HG02943 (cell line): ENCODE measurements at regions not wholly inside any gene's neighbourhood (a gene's known extent, or its start where the extent isn't known, plus 50 kb on each side); places are given as distances from the start of the nearest gene placed in this dataset.
A peak's percentile ranks its signal among the peaks of the same experiment; 100 is the strongest.
"Not testable (repeated sequence)": the region's sequence is repeated elsewhere in the genome, so short reads cannot be mapped to it uniquely, and the experiment has no call there.

Experiments used
- ATAC-seq: cut with Tn5 transposase; IDR thresholded peaks from one replicate; pipeline ENCODE4 v1.9.1; 2021; ENCODE audit warnings: mild to moderate bottlenecking, low read depth, moderate library complexity; ENCODE audit not compliant: unreplicated experiment

DNA sequence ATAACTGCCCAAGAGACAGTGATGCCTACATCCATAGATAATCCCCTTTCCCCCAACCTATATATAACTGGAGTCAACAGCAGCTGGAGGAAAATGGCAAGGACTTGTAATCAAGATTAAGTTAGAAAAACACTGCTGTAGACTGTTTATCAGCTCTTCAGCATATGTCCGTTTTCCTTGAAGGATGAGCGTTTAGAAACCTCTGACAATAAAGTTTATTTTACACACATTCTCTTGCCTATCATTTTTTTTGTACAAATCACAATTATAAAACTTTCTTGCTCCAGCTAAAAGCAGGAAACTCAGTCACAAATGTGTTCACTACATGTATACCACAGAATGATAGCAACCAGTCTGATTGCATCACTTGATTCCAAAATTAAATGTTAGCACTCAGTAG, 50.8 kb downstream of the PPIAL4G start:
- not testable (repeated sequence) for ATAC-seq

DNA sequence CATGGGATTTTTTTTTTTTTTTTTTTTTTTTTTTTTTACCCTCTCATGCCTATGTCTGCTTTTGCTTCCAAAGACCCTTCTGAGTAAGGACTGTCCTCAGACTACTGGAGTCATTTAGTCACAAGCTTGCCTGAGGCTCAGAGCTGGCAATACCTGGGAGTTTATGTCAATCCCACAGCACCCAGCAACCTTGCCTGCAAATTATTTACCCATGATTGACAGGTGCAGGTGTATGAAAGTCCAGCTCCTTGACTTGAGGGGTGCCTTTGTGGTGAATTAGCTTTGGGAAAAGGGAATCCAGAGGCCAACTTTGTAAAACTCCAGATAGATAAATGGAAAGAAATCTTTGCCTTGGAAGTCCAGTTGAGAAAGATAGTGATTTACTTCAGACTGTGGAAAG, 53.2 kb downstream of the PPIAL4G start:
- ATAC-seq, result not testable (repeated sequence)

DNA sequence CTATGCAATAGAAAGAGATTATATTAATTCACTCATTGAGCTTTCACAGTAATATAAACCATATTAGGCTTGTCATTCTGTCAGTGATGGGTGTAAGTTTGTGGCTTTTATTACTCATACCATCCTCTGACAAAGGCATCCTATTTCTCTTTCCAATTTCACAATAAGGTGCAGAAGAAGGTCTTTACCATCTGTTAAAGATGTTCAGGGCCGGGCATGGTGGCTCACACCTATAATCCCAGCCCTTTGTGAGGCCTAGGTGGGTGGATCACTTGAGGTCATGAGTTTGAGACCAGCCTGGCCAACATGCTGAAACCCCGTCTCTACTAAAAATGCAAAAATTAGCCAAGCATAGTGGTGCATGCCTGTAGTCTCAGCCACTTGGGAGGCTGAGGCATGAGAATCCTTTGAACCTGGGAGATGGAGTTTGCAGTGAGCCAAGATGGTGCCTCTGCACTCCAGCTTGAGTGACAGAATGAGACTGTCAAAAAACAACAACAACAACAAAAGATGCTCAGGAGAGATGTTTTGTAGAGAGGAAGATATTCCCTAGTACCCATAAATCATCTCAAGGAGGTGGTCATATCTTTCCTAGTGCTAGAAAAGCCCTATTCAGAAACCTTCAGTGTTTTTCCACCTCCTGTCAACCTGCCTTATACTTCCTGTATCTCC, 56.0 kb downstream of the PPIAL4G start:
- not testable (repeated sequence) for ATAC-seq

DNA sequence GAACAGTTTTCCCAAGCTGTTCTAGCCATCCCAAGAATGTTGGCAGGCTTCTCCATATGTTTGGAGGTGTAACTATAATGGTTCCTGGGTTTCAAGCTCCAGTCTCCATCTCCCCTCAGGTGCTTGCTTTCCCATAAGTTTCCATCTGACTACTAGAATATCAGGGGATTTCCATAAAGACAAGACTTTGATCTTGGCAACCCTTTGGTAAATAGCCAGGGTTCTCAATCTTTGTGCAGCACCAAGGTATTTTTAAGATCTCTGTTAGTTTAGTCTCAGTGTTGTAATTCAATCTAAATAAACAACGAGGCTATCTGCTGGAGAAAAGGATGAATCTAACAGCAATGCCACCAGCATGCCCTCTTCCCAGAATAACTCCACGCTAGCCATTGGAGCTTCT, 56.7 kb downstream of the PPIAL4G start:
- not testable (repeated sequence) for ATAC-seq

DNA sequence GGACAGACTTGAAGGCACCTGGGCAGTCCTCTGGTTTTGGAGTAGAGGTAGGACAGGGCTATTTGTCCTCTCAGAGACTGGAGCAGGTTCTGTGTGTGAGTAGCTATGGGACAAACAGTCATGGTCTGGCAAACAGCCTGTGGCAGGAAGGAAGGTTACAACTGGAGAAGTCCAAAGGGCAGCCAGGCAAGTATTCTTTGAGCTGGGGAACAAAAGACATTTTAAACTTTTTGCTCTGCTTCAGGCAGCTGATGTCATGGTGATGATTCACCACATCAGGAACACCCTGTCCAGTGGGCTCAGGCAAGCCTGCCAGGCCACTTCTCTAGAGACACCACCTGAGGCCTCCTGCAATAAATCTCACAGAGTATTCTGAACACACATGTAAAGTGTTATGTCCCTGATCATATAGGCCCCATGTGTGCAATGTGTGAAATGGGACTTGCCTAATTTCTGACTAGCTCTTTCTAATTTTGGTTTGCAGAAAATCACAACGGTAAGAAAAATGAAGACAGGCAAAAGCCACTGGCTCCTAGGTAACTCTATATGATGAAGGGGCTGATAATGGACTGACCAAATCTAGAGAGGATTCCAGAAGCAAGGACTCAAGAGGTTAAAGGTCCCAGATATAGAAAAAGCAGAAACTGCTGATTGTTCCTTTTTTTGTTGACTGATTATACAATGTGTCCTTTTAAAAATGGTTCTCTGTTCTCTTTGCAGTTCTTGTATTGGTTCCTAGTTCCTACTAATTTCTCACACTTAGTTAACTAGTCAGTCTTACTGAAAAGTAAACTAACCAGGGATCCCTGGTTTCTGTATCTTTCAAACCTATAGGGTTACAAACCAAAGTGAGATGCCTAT, 58.7 kb downstream of the PPIAL4G start:
- ATAC-seq, result not testable (repeated sequence)

DNA sequence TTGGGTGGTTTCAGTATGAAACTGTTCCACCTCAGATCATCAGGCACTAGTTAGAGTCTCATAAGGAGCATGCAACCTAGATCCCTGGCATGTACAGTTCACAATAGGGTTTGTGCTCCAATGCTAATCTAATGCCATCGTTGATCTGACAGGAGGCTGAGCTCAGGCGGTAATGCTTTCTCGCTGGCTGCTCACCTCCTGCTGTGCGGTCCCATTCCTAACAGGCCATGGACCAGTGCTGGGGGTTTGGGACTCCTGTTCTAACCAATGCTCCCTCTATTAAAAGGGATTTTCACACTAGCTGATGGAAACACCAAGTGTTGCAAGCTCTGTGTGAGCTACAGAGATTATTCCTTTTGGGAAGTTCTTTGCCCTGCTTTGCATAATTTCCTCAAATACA, 60.2 kb downstream of the PPIAL4G start:
- ATAC-seq, result not testable (repeated sequence)

DNA sequence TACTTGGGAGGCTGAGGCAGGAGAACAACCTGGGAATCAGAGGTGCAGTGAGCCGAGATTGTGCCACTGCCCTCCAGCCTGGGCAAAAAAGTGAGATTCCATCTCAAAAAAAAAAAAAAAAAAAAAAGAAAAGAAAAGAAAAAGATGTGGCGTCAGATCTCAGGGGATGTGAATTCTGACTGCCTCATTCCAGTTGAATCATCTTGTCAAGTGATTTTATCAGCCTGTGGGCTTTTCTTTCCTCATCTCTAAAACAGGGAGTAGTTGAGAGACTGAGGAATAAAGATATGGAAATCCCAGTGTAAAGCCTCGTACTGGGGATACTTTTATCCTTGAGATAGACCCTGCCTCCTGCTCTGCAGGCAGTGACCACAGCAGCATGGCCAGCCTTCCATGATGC, 65.9 kb downstream of the PPIAL4G start:
- ATAC-seq, result not testable (repeated sequence)

DNA sequence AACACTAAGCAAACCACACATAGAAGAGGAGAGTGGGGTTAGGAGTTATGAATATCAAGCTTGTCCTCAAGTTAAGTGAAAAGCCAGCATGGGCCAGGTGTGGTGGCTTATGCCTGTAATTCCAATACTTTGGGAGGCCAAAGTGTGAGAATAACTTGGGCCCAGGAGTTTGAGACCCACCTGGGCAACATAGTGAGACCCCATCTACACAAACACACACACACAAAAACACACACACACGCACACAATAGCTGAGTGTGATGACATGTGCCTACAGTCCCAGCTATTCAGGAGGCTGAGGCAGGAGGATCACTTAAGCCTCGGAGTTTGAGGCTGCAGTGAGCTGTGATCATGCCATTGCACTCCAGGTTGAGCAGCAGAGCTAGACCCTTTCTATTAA, 69.7 kb downstream of the PPIAL4G start:
- not testable (repeated sequence) for ATAC-seq

DNA sequence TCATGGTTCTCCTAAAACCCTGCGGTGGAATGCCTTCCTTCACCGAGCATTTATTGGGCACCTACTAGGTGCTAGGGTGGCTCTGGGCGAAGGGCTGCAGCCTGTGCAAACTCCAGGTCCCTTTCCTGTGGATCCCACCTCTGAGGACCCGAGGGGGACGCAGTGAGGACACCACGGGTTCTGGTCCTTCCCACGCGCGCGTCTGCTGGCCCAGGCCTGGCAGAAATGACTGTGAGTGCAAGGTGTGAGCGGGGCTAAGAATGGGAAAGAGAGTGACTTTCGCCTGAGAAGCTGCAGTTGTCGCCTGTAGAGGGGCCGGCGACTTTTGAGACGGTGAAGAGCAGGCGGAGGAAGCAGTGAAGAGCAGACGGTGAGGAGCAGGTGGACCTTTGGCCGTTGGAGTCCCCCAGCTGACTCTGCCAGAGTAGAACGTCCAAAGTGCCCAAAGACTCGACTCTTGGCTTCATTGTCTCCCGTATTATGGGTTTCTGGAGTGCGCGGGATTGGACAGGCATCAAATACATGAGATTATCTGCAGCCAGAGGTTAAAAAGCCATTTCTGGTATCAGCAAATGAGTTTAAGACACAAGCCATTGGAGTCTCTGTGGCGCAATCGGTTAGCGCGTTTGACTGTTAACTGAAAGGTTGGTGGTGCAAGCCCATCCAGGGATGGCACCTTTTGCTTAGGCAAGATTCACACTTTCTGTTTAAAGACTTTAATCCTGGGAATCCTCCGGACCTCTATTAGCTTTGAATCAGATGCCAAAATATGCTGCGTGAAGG, 78.1 kb downstream of the PPIAL4G start:
- not testable (repeated sequence) for ATAC-seq

DNA sequence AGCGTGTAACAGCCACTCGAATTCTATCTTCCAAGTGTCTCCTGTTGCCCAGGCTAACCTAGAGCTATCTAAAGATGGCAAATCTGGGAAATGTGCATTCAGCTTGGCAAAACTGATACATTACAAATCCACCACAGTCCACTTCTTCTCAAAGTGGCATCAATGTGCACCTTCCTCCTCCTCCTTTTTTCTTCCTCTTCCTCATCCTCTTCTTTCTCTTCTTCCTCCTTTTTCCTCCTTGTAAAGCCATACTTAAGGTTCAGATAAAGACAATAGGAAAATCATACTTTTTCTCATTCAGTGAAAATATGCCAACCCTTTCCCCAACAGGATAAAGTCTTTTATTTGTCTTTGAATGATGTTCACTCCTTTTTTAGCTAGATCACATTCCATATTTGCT, 79.2 kb downstream of the PPIAL4G start:
- not testable (repeated sequence) for ATAC-seq

DNA sequence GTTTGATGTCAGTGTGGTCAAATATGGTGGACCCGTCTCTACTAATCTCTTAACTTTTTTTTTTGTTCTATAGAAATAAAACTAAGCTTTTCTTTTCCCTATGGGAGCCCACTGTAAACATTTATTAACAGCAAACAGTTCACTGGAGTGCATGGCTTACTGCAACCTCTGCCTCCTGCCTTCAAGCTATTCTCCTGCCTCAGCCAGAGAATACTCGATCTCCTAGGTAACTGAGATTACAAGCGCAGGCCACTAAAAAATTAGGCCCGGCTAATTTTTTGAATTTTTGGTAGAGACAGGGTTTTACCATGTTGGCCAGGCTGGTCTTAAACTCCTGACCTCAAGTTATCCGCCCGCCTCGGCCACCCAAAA, 80.0 kb downstream of the PPIAL4G start:
- not testable (repeated sequence) for ATAC-seq

DNA sequence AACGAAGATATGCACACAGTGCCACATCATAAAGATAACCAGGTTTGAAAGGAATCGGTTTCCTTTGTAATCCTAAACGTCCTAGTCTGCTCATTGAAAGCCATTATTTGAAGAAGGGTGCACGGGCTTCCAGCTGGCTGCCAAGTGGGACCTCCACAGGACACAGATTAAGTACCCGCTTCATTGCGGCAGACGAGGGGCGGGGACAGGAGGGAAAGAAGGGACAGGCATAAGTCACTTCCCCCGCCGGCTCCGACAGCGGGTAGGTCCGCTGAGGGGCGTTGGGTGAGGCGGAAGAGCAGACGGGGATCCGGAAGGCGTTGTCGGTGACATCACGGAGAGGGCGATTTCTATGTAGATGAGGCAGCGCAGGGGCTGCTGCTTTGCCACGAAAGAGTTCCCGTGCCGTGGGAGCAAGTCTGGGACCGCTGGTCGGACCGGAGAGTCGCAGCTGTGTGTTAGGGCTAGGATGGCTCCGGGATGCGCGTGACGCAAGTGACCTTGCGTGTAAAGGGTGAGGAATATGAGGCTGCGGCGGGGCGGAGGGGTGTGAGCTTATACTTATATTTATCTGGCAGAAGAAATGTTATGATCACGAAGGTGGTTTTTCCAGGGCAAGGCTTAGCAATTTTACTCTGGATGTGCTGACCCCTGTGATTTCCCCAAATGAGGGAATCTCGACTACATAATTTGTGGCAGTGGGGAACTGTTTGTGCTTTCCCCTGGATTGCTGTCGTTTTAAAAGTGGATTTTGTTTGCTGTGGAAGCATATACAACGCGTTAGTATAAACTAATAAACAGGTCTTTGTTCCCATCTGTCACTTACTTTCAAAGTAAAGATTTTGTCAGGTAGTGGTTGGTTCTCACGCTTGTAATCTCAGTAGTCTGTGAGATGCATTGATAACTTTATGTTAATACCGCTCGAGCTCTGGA, 80.7 kb downstream of the PPIAL4G start:
- peak; percentile 93 for ATAC-seq

DNA sequence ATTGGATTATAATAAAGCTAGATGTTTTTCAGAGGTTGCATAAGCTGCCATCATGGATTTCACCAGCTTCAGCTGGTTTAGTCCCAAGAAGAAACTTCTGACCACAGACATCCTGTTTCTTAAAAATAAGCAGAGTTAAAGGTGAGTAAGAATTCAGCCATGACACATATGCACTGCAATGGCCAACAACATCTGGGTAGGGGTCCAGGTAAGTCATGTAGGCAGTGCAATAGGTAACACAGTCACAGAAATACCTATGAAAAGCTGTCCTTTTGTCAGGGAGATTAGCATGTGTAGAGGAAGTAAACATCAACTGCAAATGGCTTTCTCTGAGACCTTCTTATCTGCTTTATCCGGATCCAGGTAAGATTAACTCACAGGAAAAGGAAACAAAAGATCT, 85.6 kb downstream of the PPIAL4G start:
- not testable (repeated sequence) for ATAC-seq

DNA sequence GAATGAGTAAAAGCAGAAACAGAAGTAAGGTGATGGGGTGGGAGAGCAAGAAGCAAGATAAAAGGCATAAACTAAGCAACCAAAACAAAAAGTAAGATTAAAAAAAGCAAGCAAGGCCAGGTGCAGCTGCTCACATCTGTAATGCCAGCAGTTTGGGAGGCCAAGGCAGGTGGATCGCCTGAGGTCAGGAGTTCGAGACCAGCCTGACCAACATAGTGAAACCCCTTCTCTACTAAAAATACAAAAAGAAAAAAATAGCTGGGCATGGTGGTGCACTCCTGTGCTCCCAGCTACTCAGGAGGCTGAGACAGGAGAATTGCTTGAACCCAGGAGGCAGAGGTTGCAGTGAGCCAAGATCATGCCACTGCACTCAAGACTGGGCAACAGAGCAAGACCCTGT, 90.6 kb downstream of the PPIAL4G start:
- not testable (repeated sequence) for ATAC-seq

DNA sequence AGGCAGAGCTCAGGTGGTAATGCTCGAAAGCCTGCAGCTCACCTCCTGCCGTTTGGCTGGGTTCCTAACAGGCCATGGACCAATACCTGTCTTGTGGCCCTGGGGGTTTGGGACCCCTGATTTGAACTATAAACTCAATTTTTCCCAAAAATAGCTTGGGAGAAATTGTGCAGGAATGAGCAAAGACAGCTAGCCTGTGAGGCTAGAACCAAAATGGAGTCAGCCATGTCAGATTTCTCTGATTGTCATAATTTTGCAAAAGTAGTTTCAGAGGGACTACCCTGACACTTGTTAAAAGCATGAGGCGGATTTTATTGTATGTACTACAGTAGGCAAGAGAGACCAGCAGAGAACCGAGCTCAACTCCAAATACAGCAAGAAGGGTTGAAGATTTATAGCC, 91.8 kb downstream of the PPIAL4G start:
- ATAC-seq, result not testable (repeated sequence)

DNA sequence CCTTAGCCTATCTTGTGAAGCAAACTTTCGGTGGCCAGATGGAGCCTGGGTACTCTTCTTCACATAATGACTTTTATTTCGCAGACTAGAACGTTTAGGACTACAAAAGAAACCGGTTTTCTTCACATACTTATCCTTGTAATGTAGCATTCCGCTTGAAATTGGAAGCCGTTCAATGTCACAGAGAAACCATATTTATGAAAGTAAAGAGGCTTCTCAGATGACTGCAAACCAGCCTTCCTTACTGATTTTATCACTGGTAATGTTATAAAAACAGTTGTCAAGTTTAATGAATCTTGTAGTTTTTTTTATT, 94.1 kb downstream of the PPIAL4G start:
- no peak for ATAC-seq

DNA sequence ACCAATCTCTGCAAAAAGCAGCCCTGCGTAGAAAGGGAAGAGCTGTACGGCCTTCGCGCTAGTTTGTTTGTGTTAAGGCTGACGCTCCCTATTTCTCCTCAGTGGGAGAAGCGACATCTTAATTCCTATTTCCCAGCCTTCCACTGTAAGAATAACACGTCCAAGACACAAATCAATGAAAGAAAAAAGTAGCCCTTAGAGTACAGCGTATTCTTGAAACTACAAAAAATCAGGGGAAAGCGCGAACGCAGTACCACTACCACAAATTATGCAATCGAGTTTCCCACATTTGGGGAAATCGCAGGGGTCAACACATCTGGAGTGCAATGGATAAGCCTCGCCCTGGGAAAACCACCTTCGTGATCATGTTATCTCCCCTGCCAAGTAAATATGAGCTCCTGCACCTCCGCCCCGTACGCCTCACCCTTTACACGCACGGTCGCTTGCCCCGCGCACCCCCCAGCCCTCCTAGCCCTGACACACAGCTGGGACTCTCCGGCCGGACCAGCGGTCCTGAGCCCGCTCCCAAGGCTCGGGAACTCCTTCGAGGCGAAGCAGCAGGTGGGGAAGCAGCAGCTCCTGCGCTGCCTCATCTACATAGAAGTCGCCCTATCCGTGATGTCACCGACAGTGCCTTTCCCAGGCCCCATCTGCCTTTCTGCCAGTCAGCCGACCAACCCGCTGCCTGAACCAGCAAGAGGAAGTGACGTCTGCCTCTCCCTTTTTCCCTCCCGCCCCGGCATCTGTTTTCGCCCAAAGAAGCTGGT, 94.7 kb downstream of the PPIAL4G start:
- ATAC-seq, result no peak

DNA sequence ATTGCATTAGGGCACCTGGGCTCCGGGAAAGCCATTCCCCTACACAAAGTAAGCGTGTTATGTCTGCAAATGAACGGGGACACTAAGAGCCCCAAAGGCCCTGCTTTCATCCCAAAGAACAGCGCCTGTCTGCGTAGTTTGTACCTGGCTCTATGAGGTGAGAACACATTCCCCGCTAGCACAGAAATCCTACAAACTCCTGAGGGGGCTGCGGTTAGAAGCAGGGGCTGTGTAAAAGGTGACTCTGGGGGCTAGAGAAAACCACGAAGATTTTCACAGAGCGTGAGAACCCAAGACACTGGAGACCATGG, 95.2 kb downstream of the PPIAL4G start:
- ATAC-seq, result not testable (repeated sequence)

DNA sequence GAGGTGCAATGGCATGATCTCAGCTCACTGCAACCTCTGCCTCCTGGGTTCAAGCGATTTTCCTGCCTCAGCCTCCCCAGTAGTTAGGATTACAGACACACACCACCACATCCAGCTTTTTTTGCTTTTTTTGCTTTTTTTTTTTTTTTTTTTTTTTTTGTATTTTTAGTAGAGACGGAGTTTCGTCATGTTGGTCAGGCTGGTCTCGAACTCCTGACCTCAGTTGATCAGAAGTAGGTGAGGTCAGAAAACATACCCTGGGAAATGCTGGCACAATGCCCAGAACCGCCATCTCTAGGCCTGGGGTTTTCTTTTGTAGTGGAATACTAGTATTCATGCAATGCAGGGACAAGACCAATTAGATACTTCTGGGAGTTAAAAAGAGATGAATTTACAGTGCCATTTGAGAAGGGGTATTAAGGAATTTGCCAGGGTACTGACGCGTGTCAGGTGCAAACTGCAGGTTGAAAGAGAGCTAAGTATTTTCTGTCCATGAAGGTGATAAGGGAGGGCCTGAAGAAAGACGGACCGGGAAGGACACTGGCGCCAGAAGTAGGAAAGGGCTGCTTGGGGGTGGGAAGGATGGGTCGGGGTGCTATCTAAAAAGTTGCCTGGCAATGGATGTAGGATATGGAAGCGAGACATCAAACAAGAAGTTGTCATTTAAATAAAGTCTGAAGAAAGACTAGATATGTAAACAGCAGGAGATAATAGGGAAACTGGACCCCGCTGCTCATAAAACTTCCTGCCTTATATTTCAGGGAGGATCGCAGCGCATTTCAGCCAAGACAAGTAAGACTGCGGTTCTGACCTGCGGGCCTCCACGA, 95.8 kb downstream of the PPIAL4G start:
- not testable (repeated sequence) for ATAC-seq
